GM03348 (cell line): ENCODE measurements at regions not wholly inside any gene's neighbourhood (a gene's known extent, or its start where the extent isn't known, plus 50 kb on each side); places are given as distances from the start of the nearest gene placed in this dataset.
"Not testable (repeated sequence)": the region's sequence is repeated elsewhere in the genome, so short reads cannot be mapped to it uniquely, and the experiment has no call there.

Source experiments
- DNase-seq: peaks from one replicate; pipeline ENCODE4 v3.0.0; 2012; ENCODE audit warnings: low spot score

DNA sequence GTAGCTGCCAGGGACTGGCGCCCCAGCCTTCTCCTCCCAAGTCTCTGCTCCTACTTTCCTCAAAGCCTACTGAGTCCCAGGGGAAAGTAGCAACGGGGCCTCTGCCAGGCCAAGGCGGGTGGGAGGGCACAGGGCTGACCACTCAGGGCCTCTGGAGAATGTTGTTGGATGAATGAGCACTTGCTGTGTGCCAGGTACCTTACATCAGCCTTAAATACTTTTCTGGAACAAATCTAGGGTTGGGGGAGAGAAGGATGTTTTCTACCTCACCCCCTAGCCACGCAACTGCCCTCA is 119.3 kb upstream of the ZBTB40 start:
- DNase-seq = no peak

DNA sequence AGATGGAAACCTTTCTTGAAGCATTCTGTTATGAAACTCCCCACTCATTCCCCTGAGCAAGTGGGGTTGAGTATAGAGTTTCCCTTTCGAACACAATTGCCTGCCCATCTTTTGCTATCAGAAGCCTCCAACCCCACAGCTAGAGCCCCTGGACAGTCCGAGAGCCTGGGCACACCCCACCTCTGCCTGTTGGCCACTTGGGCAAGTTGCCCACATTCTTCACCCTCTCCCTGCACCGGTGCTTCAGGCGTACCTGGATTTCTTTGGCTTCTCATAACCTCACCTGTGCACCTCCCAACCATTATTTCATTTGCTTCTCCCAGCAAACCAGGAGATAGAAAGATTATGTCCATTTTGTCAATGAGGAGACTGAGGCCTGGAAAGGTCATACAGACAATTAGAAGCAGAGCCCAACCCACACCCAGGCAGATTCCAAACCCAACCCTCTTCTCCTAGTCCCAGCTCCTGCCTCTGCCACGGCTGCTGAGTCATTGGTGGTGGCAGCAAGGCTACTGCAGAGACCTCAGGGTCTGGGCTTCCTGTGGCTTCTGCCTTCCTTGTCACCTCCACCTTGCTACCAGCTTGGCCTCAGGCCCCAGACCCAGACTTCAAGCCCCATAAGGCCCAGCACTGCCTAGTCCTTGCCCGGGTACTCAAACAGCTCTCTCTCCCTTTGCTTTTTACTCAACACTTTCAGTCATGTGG is 118.7 kb upstream of the ZBTB40 start:
- DNase-seq = peak; percentile 54

DNA sequence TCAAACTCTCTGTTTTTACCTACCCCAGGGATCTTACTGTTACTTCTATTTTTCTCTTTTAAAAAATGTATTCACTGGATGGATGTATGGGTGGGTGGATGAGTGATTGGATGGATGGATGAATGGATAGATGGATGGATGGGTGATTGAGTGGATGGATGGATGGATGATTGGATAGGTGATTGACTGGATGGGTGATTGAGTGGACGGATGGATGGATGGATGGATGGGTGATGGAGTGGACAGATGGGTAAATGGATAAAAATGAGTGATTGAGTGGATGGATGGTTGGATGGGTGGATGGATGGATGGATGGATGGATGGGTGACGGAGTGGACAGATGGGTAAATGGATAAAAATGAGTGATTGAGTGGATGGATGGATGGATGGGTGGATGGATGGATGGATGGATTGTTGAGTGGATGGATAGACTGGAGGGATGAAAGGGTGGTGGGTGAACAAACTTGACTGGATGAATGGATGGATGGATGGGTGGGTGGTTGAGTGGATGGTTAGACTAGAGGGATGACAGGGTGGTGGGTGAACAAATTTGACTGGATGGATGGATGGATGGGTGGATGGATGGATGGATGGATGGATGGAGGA is 118.0 kb upstream of the ZBTB40 start:
- DNase-seq = no peak

DNA sequence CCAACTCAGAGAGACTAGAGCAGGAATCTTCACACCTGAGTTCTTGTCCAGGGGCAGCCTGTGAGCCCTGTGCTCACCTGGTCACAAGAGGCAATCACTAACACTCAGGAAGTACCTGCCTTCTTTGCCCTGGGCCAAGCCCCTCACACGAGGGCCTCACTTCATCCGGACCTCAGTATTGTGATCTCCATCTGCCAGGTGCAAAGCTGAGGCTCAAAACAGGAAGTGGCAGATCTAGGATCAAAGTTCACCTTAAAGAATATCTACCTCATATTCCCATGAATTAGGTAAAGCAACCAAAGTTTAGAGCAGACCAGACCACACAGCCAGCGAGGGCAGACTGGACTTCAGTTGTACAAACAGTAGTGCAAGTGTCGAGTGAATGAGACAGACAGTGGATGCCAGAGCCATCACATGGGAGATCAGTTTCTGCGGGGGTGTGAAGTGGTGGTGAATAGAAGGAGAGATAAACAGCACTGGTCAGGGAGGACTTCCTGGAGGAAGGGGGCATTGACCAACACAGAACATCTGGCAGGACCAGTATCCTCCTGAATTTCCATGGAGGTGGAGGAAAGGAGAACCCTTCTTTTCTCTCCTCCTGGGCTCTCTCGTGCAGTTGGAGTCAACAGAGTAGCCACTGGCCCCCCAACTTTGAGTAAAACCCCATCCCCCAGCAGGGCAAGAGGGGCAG is 116.6 kb upstream of the ZBTB40 start:
- no peak for DNase-seq

DNA sequence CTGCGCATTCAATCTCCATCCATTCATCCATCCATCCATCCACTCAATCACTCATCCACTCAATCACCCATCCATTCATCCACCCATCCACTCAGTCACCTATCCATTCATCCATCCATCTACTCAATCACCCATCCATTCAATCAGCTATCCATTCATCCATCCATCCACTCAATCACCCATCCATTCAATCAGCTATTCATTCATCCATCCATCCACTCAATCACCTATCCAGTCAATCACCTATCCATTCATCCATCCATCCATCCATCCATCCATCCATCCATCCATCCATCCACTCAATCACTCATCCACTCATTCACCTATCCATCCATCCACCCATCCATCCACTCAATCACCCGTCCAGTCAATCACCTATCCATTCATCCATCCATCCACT is 115.4 kb upstream of the ZBTB40 start:
- DNase-seq = not testable (repeated sequence)

DNA sequence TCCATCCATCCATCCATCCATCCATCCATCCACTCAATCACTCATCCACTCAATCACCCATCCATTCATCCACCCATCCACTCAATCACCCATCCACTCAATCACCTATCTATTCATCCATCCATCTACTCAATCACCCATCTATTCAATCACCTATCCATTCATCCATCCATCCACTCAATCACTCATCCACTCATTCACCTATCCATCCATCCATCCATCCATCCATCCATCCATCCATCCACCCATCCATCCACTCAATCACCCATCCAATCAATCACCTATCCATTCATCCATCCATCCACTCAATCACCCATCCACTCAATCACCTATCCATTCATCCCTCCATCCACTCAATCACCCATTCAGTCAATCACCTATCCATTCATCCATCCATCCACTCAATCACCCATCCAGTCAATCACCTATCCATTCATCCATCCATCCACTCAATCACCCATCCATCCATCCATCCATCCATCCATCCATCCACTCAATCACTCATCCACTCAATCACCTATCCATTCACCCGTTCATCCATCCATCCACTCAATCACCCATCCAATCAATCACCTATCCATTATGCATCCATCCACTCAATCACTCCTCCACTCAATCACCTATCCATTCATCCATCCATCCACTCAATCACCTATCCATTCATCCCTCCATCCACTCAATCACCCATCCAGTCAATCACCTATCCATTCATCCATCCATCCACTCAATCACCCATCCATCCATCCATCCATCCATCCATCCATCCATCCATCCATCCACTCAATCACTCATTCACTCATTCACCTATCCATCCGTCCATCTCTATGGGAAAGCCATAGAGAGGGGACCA is 114.7 kb upstream of the ZBTB40 start:
- DNase-seq = not testable (repeated sequence)

DNA sequence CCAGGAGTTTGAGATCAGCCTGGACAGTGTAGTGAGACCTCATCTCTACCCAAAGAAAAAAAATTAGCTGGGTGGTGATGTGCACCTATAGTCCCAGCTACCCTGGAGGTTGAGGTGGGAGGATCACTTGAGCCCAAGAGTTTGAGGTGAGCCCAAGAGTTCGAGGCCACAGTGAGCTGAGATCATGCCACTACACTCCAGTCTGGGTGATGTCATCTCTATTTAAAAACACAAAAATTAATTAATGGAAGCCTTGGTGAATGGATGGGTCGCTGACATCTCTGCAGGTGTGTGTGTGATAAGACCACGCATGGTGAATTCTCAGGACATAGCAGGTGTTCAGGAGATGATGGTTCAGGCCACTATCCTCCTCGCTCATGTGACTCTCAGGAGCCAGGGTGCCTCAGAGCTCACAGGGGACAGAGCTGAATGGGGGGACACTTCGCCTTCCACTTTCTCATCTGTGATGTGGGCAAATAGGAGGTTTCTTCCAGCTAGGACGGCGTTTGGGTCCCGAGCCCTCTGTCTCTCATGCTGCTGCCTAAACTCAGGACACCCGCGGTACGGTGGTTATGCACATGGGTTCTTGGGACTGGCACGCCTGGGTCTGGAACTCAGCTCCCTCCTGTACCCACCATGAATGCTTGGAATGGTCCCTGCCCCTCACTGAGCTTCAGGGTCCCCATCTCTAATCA is 113.4 kb upstream of the ZBTB40 start:
- no peak for DNase-seq

DNA sequence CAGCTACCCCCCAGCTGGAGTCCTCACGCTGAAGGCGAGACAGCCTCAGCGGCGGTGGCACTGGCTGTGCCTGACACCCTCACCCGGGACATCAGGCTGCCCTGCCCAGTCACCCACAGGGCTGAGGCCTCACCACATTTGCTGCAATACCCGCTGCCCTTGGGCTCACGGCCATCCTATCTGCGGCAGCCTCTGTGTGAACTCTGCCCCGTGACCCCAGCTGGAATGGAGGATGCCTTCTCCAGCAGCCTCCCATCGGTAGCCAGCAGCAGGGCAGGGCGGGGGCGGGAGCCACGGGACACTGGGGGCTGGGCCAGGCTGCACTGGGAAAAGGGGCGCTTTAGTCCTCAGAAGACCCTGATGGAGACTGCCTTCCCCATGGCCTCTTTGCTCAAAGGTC is 112.4 kb upstream of the ZBTB40 start:
- no peak for DNase-seq

DNA sequence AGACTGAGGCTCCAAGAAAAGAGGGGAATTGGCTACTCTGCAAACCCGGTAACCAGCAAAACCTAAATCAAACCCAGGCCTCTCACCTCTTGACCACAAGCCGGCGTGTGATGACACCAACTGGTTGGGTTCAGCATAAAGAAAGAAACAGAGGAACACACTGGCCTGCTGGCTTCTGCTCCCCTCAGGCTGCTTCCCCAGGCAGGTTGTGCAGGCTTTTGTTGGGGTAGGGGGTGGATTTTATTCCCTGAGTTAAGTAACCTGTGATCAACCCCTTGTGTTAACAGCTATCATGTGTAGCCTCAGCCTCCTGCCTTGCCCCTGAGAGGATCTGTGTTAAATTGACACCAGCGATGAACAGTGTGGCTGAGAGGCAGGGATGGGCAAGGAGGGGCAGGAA is 111.6 kb upstream of the ZBTB40 start:
- DNase-seq = no peak

DNA sequence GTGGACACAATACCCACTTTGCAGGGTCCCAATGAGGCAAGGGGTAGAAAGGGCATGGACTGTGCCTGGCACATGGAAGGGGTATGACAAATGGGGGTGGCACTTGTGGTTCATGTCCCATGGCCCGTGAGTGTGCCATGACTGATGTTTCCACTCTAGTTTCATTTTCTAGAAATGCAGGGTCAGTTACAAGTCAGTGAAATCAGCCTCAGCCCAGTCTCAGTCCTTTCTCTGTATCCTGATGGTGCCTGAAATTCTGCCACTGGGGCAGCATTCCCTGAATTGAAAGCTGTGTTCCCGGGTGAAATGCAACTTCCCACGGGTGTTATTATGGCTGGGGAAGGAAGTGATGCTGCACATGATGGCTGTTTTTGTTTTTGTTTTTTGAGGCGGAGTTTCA is 110.8 kb upstream of the ZBTB40 start:
- no peak for DNase-seq

DNA sequence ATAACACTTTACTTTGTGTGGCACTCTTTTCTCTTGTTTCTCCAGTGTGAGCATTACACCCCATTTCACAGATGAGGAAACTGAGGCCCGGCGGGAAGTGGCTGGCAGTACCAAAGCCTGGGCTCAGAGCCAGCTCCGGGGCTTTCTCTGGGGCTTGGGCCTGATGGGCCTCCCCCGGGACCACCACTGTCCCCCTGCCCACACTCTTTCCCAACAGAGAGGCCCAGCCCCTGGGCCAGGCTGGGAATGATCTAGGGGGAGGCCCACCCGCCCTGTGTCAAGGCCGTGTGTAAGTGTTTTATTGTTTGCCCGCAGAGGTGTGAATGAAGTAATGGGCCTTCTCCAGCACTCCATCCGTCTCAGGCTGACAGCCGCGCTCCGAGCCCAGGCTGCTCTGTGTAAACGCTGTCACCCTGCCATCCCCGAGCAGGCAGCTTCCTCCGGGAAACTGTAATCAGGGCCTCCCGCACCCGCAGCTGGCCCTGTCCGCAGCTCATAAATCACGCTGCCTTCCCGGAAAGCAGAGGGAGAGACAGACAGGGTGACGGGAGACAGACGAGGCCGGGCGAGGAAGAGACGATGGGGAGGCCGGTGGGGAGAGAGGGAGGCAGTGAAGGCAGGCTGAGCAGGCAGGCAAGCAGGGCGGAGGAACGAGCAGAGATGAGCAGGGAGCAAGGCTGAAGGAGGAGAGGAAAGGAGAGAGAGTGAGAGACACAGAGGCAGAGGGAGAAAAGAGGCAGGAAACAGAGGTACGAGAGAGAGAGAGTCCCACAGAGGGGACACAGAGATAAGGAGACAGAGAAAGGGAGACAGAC is 109.7 kb upstream of the ZBTB40 start:
- peak; percentile 84 for DNase-seq

DNA sequence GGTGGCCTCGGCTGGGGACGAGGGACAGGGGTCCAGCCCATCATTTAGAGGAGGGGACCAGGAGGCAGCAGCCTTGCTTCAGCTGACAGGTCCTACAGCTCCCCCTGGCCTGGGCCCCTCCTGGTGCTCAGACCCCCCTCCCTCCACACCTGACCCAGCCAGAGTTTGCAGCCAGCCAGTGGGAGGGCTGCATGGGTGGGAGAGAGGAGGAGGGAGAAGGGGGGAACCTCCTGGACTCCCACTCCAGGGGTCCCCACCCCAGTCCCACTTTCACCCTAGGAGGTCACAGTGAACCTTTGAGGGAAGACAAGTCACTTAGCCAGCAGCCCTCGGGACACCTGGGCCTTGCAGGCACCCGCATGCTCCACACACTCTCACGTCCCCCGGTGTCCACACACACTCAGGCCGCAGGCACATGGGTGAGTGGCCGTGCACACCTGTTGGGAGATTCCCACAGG is 108.9 kb upstream of the ZBTB40 start:
- no peak for DNase-seq

DNA sequence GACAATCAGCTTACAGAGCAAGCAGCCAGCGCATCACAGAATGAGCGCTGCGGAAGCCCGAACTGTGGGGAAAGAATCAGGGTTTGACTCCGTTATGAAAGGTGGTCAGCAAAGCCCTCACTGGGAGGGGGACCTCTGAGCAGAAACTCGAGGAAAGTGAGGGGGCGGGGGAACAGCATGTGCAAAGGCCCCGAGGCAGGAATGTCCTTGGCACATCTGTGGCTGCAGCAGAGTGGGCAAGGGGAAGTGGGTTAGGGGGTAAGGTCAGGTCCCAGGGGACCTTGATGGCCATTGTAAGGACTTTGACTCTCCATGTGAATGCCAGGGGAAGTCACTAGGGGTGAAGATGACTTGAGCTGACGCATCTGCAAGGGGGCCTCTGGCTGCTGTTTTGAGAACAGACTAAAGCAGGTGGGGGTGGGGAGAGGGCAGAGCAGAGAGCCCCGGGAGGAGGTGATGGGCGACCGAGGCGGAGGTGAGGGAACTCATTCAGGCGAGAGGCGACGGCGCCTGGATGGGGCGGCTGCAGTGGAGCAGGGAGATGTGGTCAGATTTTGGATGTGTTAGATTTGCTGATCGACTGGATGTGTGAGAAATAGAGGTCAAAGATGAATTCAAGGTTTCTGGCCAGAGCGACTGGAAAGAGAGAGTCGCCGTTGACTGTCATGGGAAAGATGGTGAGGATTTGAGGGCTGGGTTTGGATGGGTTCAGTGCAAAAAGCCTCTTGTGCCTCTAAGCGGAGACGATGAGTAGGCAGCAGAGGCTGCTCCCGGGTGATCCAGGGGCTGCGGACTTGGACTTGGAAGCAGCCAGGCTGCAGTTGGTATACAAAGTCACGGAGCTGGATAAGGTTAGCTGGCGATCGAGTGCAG is 108.0 kb upstream of the ZBTB40 start:
- DNase-seq = peak; percentile 25

DNA sequence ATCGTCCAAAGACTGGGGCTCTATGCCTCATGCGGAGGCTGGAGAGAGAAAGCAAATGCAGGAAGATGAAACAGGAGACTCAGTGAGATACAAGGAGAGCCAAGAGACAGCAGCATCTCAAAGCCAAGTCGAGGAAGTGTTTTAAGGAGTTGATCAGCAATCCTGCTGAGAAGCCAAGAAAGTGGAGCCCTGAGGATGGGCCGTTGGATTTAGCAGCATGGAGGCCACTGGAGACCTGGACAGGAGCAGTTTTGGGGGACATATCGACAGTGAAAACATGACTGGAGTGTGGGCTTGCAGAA is 107.4 kb upstream of the ZBTB40 start:
- DNase-seq = no peak

DNA sequence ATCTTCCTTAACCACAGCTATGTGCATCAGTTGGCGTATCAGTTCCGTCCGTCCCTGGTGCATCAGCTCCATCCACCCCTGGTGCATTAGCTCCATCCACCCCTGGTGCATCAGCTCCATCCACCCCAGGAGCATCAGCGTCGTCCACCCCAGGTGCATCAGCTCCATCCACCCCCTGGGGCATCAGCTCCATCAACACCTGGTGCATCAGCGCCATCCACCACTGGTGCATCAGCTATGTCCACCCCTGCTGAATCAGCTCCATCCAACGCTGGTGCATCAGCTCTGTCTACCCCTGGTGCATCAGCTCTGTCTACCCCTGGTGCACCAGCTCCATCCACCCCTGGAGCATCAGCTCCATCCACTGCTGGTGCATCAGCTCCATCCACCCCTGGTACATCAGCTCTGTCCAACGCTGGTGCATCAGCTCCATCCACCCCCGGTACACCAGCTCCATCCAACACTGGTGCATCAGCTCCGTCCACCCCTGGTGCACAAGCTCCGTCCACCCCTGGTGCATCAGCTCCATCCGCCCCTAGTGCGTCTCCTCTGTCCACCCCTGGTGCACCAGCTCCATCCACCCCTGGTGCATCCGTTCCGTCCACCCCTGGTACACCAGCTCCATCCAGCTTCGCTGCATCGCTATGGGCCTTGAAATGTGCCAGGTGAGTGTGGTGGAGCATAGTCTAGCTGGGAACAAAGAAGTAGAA is 106.6 kb upstream of the ZBTB40 start:
- DNase-seq = no peak

DNA sequence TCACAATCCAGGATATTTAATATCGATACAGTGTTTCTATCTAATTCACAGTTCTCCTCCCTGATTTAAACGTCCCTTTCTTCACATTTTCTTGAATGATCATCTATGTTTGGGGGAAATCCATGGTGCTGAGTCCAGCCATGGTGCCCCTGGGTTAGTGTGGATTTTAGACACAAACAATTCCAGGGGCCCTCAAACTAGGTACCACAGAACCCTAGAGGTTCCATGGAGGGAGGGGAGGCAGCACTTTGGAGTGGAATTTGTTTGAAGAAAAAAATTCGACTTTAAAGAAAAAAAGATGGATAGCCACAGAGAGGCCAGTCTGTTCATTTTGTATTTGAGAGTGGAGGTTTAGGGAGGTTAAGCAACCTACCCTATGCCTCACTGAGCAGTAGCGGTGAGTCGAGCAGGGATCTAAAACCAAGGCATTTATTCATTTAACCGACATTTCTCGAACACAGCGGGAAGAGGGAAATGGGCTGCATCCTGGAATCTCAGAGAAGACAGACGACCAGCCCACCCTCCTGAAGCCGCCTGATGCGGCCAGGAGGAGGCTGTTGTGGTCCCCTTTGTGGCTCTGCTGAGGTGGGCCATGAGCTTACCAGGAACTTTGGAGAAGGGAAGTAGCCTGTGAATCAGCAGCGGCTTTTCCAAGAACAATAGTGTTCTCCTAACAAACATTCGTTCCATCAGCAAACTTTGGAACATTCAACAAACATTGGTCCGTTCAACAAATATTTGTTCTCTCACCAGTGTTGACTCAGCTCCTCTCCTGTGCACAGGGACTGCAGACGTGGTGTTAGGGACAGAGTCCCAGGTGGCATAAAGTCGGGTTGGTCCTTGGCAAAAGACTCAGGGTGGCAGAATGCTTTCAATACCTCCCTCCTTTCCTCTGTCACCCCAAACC is 103.5 kb upstream of the ZBTB40 start:
- DNase-seq = no peak

DNA sequence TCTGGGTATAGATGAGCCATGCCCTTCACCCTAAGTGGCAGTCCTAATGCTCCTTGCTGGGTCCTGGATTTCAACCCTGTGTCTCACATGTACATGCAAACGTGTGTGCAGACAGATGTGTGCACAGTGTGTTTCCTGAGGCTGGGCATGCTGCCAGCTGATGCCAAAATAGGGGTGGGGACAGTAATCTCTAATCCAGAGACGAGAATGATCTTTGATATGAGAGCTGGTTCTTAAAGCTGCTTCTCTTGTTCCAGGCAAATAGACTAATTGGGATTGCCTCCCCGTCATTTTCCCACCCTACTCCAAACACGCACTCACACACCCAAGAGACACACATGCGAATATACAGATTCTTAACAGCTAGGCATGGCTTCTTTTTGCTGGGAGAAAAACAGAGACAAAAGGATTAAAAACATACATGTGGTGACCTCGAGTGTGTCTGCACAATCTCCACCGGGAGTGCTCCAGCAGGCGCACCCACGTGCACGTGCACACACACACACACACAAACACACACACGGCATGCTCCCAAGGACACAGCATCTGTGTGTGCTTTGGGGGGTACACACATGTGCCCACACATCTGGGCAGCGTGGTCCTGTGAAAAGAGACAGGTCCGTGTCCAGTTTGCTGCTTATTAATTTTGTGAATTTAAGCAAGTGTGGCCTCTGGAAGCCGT is 102.1 kb upstream of the ZBTB40 start:
- no peak for DNase-seq
